Testis (tissue), 2 donors: ENCODE measurements at regions not wholly inside any gene's neighbourhood (a gene's known extent, or its start where the extent isn't known, plus 50 kb on each side); places are given as distances from the start of the nearest gene placed in this dataset.

Experiments used
- DNase-seq: peaks from one replicate; pipeline ENCODE4 v3.0.0-alpha.2; 2019
- H3K27ac ChIP-seq, 2 donors: fragments of 200-600 bp; sonication (generic); one replicate each; pipeline ENCODE4 v1.5.1; 2019
- H3K27me3 ChIP-seq: fragments of 200-600 bp; sonication (generic); one replicate; pipeline ENCODE4 v1.5.1; 2019
- H3K36me3 ChIP-seq: fragments of 200-600 bp; sonication (generic); one replicate; pipeline ENCODE4 v1.5.1; 2017; ENCODE audit warnings: low read depth; ENCODE audit errors: missing control alignments
- H3K4me1 ChIP-seq: fragments of 200-600 bp; sonication (generic); one replicate; pipeline ENCODE4 v1.5.1; 2019
- H3K4me3 ChIP-seq, 2 donors: fragments of 200-600 bp; sonication (generic); one replicate each; pipeline ENCODE4 v1.5.1; 2017 to 2019
- H3K9me3 ChIP-seq: fragments of 200-600 bp; sonication (generic); one replicate; pipeline ENCODE4 v1.5.1; 2017
- CTCF ChIP-seq, 3 experiments: fragments of 450-650 bp in 2 of 3; fragments of 200-600 bp in 1 of 3; sonication (generic) in 1 of 3; IDR thresholded peaks; one replicate each; pipeline ENCODE4 v1.5.1; 2016 to 2019; ENCODE audit warnings: antibody characterized with exemption in 3 of 3, mild to moderate bottlenecking in 2 of 3, moderate library complexity in 1 of 3
- POLR2A ChIP-seq: fragments of 450-650 bp; IDR thresholded peaks from one replicate; pipeline ENCODE4 v1.6.1; 2017; ENCODE audit warnings: antibody characterized with exemption, mild to moderate bottlenecking, moderate library complexity
- WGBS, 2 donors: methylation state at CpG; one replicate each; pipeline ENCODE4 v1.1.5; 2018; 5-methylcytosine and 5-hydroxymethylcytosine counted together
- intact Hi-C: fragments of 100-400 bp; cut with DNase I; formaldehyde crosslinking; loops from one replicate; pipeline ENCODE4 v1.15.1; 2023; ENCODE audit warnings: low total_unique reads

GRCh38 chr6:67352717-67353116, 1282.4 kb upstream of the ADGRB3 start:
- no peaks in the 10 kb centered on the region for H3K9me3 ChIP-seq
- no peaks in the 10 kb centered on the region for H3K27me3 ChIP-seq
- TF ChIP-seq POLR2A = no peak
- no peak for TF ChIP-seq CTCF (IDR thresholded peaks at IDR 0.05)
- WGBS, 2 donors = 78% methylated on average over 10 of the region's 10 CpGs
- no peaks in the 10 kb centered on the region for H3K36me3 ChIP-seq
- intact Hi-C loops = no loop called here
- no peak overlapping the region for H3K4me3 ChIP-seq
- H3K4me1 ChIP-seq = no peaks in the 10 kb centered on the region
- DNase-seq = no peak
- H3K27ac ChIP-seq = no peak overlapping the region

GRCh38 chr6:67350729-67351128, 1284.4 kb upstream of the ADGRB3 start:
- Histone ChIP-seq H3K9me3 (no peaks in the 10 kb centered on the region), H3K36me3 (no peaks in the 10 kb centered on the region), H3K4me1 (no peaks in the 10 kb centered on the region), H3K27me3 (no peaks in the 10 kb centered on the region), H3K27ac (no peak overlapping the region), H3K4me3 (no peak overlapping the region)
- intact Hi-C loops = no loop called here
- DNase-seq = no peak
- WGBS, 2 donors = 91 to 92% methylated on average over 4 of the region's 4 CpGs
- no peak for TF ChIP-seq POLR2A
- TF ChIP-seq CTCF (IDR thresholded peaks at IDR 0.05) = no peak

- no peak for DNase-seq
- no peak overlapping the region for H3K27ac ChIP-seq
- 87 to 92% methylated on average over 7 of the region's 7 CpGs for WGBS, 2 donors
- H3K9me3 ChIP-seq = no peaks in the 10 kb centered on the region
- intact Hi-C loops = no loop called here
- no peaks in the 10 kb centered on the region for H3K36me3 ChIP-seq
- no peak overlapping the region for H3K4me3 ChIP-seq
- no peaks in the 10 kb centered on the region for H3K4me1 ChIP-seq
- no peaks in the 10 kb centered on the region for H3K27me3 ChIP-seq
- no peak for TF ChIP-seq CTCF (IDR thresholded peaks at IDR 0.05)
- no peak for TF ChIP-seq POLR2A
Measured at GRCh38 chr6:67345946-67346345, 1289.1 kb upstream of the ADGRB3 start.

GRCh38 chr6:67336014-67336413, 1299.1 kb upstream of the ADGRB3 start:
- 85 to 89% methylated on average over 3 of the region's 3 CpGs for WGBS, 2 donors
- no peak for TF ChIP-seq CTCF (IDR thresholded peaks at IDR 0.05)
- TF ChIP-seq POLR2A = no peak
- H3K36me3 ChIP-seq = no peaks in the 10 kb centered on the region

GRCh38 chr6:67331304-67331703, 1303.8 kb upstream of the ADGRB3 start:
- no peaks in the 10 kb centered on the region for H3K36me3 ChIP-seq
- no peaks in the 10 kb centered on the region for H3K9me3 ChIP-seq
- H3K4me1 ChIP-seq = no peaks in the 10 kb centered on the region
- H3K4me3 ChIP-seq = no peak overlapping the region
- H3K27ac ChIP-seq = no peak overlapping the region
- DNase-seq = no peak
- TF ChIP-seq POLR2A (no peak), CTCF (IDR thresholded peaks at IDR 0.05) (no peak)
- no peaks in the 10 kb centered on the region for H3K27me3 ChIP-seq
- intact Hi-C loops = no loop called here

More at GRCh38 chr6:67336014-67336413, 1299.1 kb upstream of the ADGRB3 start:
- no peak overlapping the region for H3K4me3 ChIP-seq
- no peak overlapping the region for H3K27ac ChIP-seq
- no peaks in the 10 kb centered on the region for H3K4me1 ChIP-seq
- no peak for DNase-seq
- H3K9me3 ChIP-seq = no peaks in the 10 kb centered on the region
- intact Hi-C loops = no loop called here
- H3K27me3 ChIP-seq = no peaks in the 10 kb centered on the region
